ENCODE measurements at regions not wholly inside any gene's neighbourhood (a gene's known extent, or its start where the extent isn't known, plus 50 kb on each side); places are given as distances from the start of the nearest gene placed in this dataset.

GRCh38 chr6:10300071-10300470, 114.8 kb downstream of the TFAP2A start:
- Mint-ChIP-seq H3K36me3 (no peaks in the 10 kb centered on the region), H3K9me3 (peaks cover 0 to 17% (median 5%) of the 10 kb centered on the region in 7 donors), H3K27ac (no peak overlapping the region), H3K4me3 (no peak overlapping the region), H3K27me3 (ENCODE audit: low read depth in 3 of 3) (peaks cover 1 to 6% (median 2%) of the 10 kb centered on the region in 3 donors), H3K4me1 (no peaks in the 10 kb centered on the region)
- Histone ChIP-seq H3K4me2 (replicated peaks; ENCODE audit: extremely low read depth, low read length, poor library complexity, severe bottlenecking) (no peak overlapping the region), H3K9ac (ENCODE audit: insufficient read depth, low read length, poor library complexity, severe bottlenecking) (no peak overlapping the region), H2AFZ (ENCODE audit: insufficient read depth, low read depth, low read length, poor library complexity, severe bottlenecking) (no peak overlapping the region), H3K9me3 (replicated peaks in 1 of 2; ENCODE audit: control insufficient read depth in 1 of 2, insufficient read depth in 1 of 2, low read length in 2 of 2) (peaks cover 0 to 3% of the 10 kb centered on the region in 2 donors), H3K4me1 (ENCODE audit: control insufficient read depth in 1 of 2, insufficient read depth in 2 of 2, low read length in 2 of 2) (no peaks in the 10 kb centered on the region), H3K4me3 (replicated peaks in 1 of 3; ENCODE audit: low read depth in 2 of 3, low read length in 3 of 3) (no peak overlapping the region), H3K27me3 (ENCODE audit: control insufficient read depth in 2 of 2, insufficient read depth in 2 of 2, low read length in 2 of 2) (no peaks in the 10 kb centered on the region), H3K27ac (ENCODE audit: low read depth in 1 of 2, low read length in 2 of 2) (no peak overlapping the region), H3K79me2 (ENCODE audit: insufficient read depth, low read length) (no peaks in the 10 kb centered on the region), H4K20me1 (ENCODE audit: insufficient read depth, low read length) (no peaks in the 10 kb centered on the region), H3K36me3 (replicated peaks in 1 of 2; ENCODE audit: control insufficient read depth in 1 of 2, insufficient read depth in 2 of 2, low read length in 2 of 2) (no peaks in the 10 kb centered on the region)
- DNase-seq = no peak
- intact Hi-C loops (cut with micrococcal nuclease) = no loop called here
- no peak for TF ChIP-seq CTCF (IDR thresholded peaks at IDR 0.05)
- 67% methylated on average over 1 of the region's 2 CpGs for WGBS (ENCODE audit: insufficient coverage)

DNA sequence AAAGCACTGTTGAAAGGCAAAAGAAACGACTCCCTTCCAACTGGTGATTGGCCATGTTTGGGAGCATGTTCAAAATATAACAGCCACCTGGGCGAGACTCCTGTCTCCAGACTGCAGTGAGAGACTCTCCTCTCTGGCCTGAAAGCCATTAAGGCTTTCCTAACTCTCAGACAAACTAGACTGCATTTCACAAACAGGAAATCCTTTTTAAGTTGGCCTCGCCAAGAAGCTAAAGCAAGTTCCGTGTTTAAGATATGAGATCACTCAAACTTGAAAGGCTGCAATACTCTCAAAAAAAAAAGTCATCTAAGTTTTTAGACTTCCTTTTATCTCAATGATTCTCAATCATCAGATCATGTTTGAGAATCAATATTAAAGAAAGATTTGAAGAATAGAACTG, 117.0 kb downstream of the TFAP2A start:
- H3K79me2 ChIP-seq (ENCODE audit: insufficient read depth, low read length) = no peaks in the 10 kb centered on the region
- Mint-ChIP-seq H3K27me3 (ENCODE audit: low read depth in 3 of 3) (peaks cover 0 to 4% (median 1%) of the 10 kb centered on the region in 3 donors), H3K4me1 (no peaks in the 10 kb centered on the region), H3K27ac (peak overlapping the region in 1 of 7 donors; percentile 5), H3K9me3 (peaks cover 4 to 19% (median 7%) of the 10 kb centered on the region in 7 donors), H3K36me3 (no peaks in the 10 kb centered on the region), H3K4me3 (no peak overlapping the region)
- H3K9ac ChIP-seq (ENCODE audit: insufficient read depth, low read length, poor library complexity, severe bottlenecking) = no peak overlapping the region
- TF ChIP-seq CTCF (IDR thresholded peaks at IDR 0.05) = no peak
- H2AFZ ChIP-seq (ENCODE audit: insufficient read depth, low read depth, low read length, poor library complexity, severe bottlenecking) = no peak overlapping the region
- 63% methylated on average over 2 of the region's 4 CpGs for WGBS (ENCODE audit: insufficient coverage)
- H3K9me3 ChIP-seq (replicated peaks in 1 of 2; ENCODE audit: control insufficient read depth in 1 of 2, insufficient read depth in 1 of 2, low read length in 2 of 2) = peaks cover 0 to 3% of the 10 kb centered on the region in 2 donors
- no peaks in the 10 kb centered on the region for H3K4me1 ChIP-seq (ENCODE audit: control insufficient read depth in 1 of 2, insufficient read depth in 2 of 2, low read length in 2 of 2)
- intact Hi-C loops (cut with micrococcal nuclease) = no loop called here
- H3K27me3 ChIP-seq (ENCODE audit: control insufficient read depth in 2 of 2, insufficient read depth in 2 of 2, low read length in 2 of 2) = no peaks in the 10 kb centered on the region
- no peaks in the 10 kb centered on the region for H4K20me1 ChIP-seq (ENCODE audit: insufficient read depth, low read length)
- no peak overlapping the region for H3K4me3 ChIP-seq (replicated peaks in 1 of 3; ENCODE audit: low read depth in 2 of 3, low read length in 3 of 3)
- no peak overlapping the region for H3K4me2 ChIP-seq (replicated peaks; ENCODE audit: extremely low read depth, low read length, poor library complexity, severe bottlenecking)
- no peak overlapping the region for H3K27ac ChIP-seq (ENCODE audit: low read depth in 1 of 2, low read length in 2 of 2)
- no peak for DNase-seq
- no peaks in the 10 kb centered on the region for H3K36me3 ChIP-seq (replicated peaks in 1 of 2; ENCODE audit: control insufficient read depth in 1 of 2, insufficient read depth in 2 of 2, low read length in 2 of 2)
